Upper lobe of right lung (tissue), 1 donor: ENCODE measurements at regions not wholly inside any gene's neighbourhood (a gene's known extent, or its start where the extent isn't known, plus 50 kb on each side); places are given as distances from the start of the nearest gene placed in this dataset.

ENCODE experiments used
- ATAC-seq: fragments of 200-7000 bp; cut with Tn5 transposase; one replicate; pipeline ENCODE4 v1.9.1; 2020; ENCODE audit warnings: mild to moderate bottlenecking, moderate library complexity
- DNase-seq: peaks from one replicate; pipeline ENCODE4 v3.0.0-alpha.2; 2020
- H3K27ac ChIP-seq: fragments of 200-600 bp; one replicate; pipeline ENCODE4 v1.8.0; 2022
- H3K27me3 ChIP-seq: fragments of 200-600 bp; one replicate; pipeline ENCODE4 v1.8.0; 2022; ENCODE audit warnings: mild to moderate bottlenecking
- H3K36me3 ChIP-seq: fragments of 200-600 bp; one replicate; pipeline ENCODE4 v1.8.0; 2022
- H3K4me1 ChIP-seq: fragments of 200-600 bp; one replicate; pipeline ENCODE4 v1.8.0; 2022
- H3K4me3 ChIP-seq: fragments of 200-600 bp; one replicate; pipeline ENCODE4 v1.8.0; 2022; ENCODE audit warnings: mild to moderate bottlenecking
- H3K9me3 ChIP-seq: fragments of 200-600 bp; one replicate; pipeline ENCODE4 v1.8.0; 2022
- CTCF ChIP-seq: fragments of 200-600 bp; IDR thresholded peaks from one replicate; pipeline ENCODE4 v1.8.0; 2022; ENCODE audit warnings: antibody characterized with exemption
- intact Hi-C: fragments of 100-400 bp; cut with DNase I; formaldehyde crosslinking; loops from one replicate; pipeline ENCODE4 v1.11.0; 2022
- donor health status: DM: no; HTN: yes; CAD: no; lungs with severe emphysema.

- no peaks in the 10 kb centered on the region for H3K27me3 ChIP-seq
Measured at GRCh38 chrX:8245411-8245810, 74.3 kb upstream of the VCX2 start.

GRCh38 chrX:8253096-8253495 lies 82.0 kb upstream of the VCX2 start:
- Histone ChIP-seq H3K4me3 (no peak overlapping the region), H3K27me3 (no peaks in the 10 kb centered on the region), H3K36me3 (no peaks in the 10 kb centered on the region), H3K4me1 (no peaks in the 10 kb centered on the region), H3K27ac (no peak overlapping the region), H3K9me3 (no peaks in the 10 kb centered on the region)
- no peak for DNase-seq
- no peak for TF ChIP-seq CTCF
- no peak for ATAC-seq
- intact Hi-C loops = no loop called here

More at GRCh38 chrX:8245411-8245810, 74.3 kb upstream of the VCX2 start:
- Histone ChIP-seq H3K4me3 (no peak overlapping the region), H3K36me3 (no peaks in the 10 kb centered on the region), H3K4me1 (no peaks in the 10 kb centered on the region), H3K27ac (no peak overlapping the region), H3K9me3 (no peaks in the 10 kb centered on the region)
- TF ChIP-seq CTCF = no peak
- ATAC-seq (no peak), DNase-seq (no peak)
- intact Hi-C loops = no loop called here

GRCh38 chrX:8254401-8254800 lies 83.3 kb upstream of the VCX2 start:
- Histone ChIP-seq H3K27me3 (no peaks in the 10 kb centered on the region), H3K9me3 (no peaks in the 10 kb centered on the region), H3K27ac (no peak overlapping the region), H3K36me3 (no peaks in the 10 kb centered on the region), H3K4me1 (no peaks in the 10 kb centered on the region), H3K4me3 (no peak overlapping the region)
- intact Hi-C loops = no loop called here
- TF ChIP-seq CTCF = no peak
- no peak for ATAC-seq
- DNase-seq = no peak

- no peaks in the 10 kb centered on the region for H3K4me1 ChIP-seq
- no peaks in the 10 kb centered on the region for H3K27me3 ChIP-seq
- ATAC-seq (no peak), DNase-seq (no peak)
- no peak overlapping the region for H3K27ac ChIP-seq
- H3K36me3 ChIP-seq = no peaks in the 10 kb centered on the region
- no peak for TF ChIP-seq CTCF
- H3K4me3 ChIP-seq = no peak overlapping the region
- no peaks in the 10 kb centered on the region for H3K9me3 ChIP-seq
- intact Hi-C loops = no loop called here
Measured at GRCh38 chrX:8272821-8273220, 101.8 kb upstream of the VCX2 start.

GRCh38 chrX:8273451-8273895 lies 102.4 kb upstream of the VCX2 start:
- Histone ChIP-seq H3K4me1 (no peaks in the 10 kb centered on the region), H3K27me3 (no peaks in the 10 kb centered on the region), H3K4me3 (no peak overlapping the region), H3K36me3 (no peaks in the 10 kb centered on the region), H3K27ac (no peak overlapping the region), H3K9me3 (no peaks in the 10 kb centered on the region)
- peak; percentile 74 for ATAC-seq
- intact Hi-C loops = no loop called here
- DNase-seq = no peak
- no peak for TF ChIP-seq CTCF

GRCh38 chrX:8274170-8274569 lies 103.1 kb upstream of the VCX2 start:
- H3K4me1 ChIP-seq = no peaks in the 10 kb centered on the region
- H3K4me3 ChIP-seq = no peak overlapping the region
- ATAC-seq (no peak), DNase-seq (no peak)
- TF ChIP-seq CTCF = no peak
- H3K36me3 ChIP-seq = no peaks in the 10 kb centered on the region
- no peaks in the 10 kb centered on the region for H3K9me3 ChIP-seq
- intact Hi-C loops = no loop called here
- no peaks in the 10 kb centered on the region for H3K27me3 ChIP-seq
- H3K27ac ChIP-seq = no peak overlapping the region
